HG03066 (cell line): ENCODE measurements at regions not wholly inside any gene's neighbourhood (a gene's known extent, or its start where the extent isn't known, plus 50 kb on each side); places are given as distances from the start of the nearest gene placed in this dataset.
"Not testable (repeated sequence)": the region's sequence is repeated elsewhere in the genome, so short reads cannot be mapped to it uniquely, and the experiment has no call there.

ENCODE experiments used
- ATAC-seq: cut with Tn5 transposase; IDR thresholded peaks from one replicate; pipeline ENCODE4 v1.9.1; 2021; ENCODE audit warnings: low read depth; ENCODE audit not compliant: unreplicated experiment

DNA sequence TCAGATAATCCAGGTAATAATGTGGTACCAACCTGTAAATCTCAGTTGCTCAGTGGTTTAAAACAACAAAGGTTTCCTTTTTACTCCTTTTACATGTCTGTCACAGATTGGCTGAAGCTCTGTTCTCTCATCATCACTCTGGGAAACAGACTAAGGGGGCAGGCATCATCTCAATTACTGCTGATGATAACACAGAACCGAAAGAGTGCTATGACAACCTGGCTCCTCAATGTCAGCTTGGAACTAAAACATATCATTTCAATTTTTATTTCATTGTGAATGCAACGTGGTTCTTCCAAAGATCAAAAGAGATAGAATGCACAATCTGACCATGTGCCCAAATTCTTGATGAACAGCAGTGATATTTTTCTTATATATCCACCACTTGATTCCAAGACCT is 1315.0 kb upstream of the CDH2 start:
- no peak for ATAC-seq

DNA sequence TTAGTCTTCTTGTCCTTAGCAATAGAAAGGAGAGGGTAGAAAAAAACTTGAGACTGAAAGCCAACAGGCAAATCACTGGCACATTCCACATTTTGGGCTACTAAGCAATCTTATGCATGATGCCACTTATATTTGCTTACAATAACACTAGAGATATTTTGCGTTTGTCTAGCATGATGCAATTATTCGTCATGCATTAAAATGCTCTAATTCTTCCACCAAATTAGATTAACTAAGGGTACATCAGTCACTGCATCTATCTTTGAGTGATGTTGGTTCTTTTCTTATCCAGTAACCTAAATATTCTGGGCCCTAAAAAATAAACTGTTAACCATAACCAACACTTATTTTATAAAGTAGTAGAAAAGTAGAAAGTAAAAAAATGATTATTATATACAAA is 1311.7 kb upstream of the CDH2 start:
- ATAC-seq, result no peak

DNA sequence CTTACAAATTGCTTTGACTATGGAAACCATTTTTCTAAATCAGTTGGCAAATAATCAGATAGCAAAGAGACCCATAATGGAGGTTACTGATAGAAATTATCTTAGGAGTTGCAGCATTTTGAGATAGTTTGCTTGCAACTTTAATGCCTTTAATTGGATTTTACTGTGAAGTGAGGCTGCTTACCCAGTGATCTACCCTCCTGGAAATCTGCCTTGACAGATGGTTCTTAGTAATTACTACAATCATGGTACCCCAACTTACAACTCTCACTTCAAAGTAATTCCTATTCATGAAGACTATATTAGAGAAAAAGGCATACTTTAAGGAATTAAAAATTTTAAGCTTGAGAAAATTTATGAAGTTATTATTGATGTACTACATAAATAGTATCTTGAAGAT is 1288.6 kb upstream of the CDH2 start:
- ATAC-seq, result no peak

DNA sequence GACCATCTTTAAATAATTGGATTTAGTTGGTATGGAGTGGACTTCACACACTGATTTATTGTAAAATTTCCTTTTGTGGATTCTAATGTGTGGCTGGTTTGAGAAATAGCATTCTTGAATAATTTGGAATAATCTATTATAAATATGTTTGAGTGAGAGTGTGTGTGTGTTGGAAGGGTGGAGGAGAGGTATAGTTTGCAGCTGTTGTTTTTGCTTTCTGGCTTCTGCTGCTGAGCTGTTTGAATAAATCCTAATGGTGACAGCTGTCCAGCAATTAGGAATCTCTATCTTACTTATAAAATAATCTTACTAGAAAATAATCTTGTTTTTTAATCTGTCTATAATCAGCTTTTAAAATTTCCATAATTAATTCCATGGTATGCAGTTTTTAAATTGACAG is 1283.0 kb upstream of the CDH2 start:
- ATAC-seq, result no peak

DNA sequence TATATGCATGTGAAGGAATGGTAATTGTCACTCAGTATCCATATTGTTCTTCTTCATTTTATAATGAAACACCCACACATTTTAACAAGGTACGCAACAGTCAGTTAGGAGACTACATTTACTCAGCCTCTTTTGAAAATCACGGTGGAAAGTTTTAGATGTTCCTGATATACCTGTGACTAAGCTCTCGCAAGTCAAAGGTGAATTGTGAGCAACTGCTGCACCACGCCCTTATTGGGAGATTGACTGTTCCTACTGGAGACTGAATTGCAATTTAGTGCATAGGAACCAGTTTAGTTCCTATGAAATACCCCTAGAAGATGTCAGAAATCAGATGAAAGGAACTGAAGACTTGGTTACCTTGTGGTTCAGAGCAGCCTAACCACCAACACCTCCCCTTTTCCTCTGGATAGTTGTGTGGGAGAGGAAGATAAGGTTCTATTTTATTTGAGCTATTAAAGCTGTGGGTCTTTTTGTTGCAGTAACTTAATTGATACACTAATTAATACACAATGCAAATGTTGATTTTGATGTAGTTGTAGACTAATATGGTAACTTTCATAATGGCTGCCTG is 1280.5 kb upstream of the CDH2 start:
- no peak for ATAC-seq

DNA sequence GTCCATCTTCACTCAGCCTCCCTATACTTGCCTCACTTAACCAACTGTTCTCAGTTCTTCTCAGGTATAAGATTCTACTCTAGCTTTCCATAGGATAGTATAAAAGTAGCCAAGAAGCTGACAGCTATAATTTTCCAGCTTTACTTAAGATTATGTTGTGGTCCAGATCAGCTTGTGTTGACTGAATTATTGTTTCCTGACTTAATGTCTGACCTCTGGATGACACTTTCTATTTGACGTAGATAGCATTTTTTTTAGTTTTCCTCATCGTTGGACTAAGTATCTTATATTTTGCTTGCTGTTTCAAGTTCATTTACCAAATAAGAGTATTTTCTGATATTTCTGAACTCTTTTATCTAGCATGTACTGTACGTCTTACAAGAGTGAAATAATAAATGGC is 1272.5 kb upstream of the CDH2 start:
- no peak for ATAC-seq

DNA sequence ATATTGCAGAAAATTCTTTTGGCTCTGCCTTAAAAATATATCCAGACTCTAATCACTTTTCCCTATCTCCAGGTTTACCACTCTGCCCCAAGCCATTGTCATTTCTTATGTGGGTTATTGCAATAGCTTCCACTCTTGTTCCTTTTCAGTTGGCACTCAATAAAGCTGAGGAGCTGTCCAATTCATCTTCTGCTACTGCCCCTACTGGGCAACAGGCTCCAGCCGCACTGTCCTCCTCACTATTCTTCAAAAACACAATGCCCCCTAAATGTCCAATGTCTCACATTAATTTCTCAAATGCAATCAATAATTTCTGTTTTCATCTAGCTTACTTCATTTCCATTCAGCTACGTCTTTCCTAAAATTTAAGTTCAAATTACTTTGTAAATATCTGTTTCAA is 1262.5 kb upstream of the CDH2 start:
- no peak for ATAC-seq

DNA sequence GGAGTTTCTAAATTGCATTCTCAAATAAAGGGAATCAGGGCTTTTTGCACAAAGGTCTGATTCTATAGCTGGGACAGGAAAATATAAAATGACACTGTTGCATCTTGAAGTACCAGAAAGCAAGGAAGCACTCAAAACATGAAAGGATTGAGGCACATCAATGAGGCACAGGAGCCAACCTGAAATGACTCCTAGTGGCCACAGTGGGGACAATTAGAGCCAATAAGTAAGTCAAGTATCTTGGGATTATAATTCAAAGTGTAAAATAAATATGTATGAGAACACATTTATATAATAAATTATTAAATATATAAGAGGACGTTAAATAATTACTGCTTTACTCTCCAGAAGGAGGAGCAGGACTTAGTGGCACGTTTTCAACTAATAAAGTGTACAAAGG is 1259.5 kb upstream of the CDH2 start:
- no peak for ATAC-seq

DNA sequence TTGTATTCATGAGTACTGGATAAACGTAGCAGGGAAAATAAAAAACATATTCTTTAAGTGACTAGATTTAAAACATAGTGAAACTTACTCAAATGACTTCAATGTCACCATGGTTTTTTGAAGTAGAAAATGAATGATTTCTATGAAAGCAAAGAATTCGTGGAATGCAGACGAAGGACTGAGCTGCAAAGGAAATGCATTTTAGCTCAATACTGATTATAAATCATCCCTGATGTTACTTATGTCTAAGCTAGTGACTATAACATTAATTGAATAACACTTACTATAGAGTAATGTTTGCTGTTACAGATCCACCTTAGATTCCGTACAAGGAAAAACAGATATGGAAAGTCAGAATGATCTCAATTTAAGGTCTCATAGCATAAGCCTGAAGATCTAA is 1257.7 kb upstream of the CDH2 start:
- no peak for ATAC-seq

DNA sequence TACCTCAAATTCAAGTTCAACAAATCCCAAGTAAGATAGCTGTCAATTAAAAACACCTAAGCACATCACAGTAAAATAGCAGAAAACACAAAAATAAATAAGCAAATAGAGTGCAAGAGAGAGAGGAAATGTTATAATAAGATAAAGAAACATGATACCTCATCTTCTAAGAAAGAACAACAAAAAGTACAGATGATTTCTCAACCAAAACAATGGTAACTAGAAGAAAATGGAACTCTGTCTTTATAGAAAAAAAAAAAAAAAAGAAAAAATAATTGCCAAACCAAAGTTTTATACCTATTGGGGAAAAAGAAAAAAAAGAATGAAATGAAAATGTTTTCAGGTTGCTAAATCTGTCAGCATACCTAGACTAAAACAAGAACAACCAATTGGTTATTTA is 1253.5 kb upstream of the CDH2 start:
- no peak for ATAC-seq

DNA sequence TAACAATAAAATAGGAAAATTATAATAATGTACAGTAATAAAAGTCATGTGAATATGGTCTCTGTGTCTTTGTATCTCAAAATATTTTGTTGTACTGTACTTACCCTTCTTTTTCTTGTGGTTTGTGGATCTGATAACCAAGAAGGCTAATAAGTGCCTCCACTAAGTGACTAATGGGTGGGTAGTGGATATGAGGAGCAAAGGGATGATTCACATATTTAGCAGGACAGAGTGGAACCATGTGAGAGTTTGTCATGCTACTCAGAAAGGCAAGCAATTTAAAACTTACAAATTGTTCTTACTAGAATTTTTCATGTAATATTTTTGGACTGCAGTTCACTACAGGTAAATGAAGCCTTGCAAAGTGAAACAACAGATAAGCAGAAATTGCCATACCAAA is 1241.2 kb upstream of the CDH2 start:
- no peak for ATAC-seq

DNA sequence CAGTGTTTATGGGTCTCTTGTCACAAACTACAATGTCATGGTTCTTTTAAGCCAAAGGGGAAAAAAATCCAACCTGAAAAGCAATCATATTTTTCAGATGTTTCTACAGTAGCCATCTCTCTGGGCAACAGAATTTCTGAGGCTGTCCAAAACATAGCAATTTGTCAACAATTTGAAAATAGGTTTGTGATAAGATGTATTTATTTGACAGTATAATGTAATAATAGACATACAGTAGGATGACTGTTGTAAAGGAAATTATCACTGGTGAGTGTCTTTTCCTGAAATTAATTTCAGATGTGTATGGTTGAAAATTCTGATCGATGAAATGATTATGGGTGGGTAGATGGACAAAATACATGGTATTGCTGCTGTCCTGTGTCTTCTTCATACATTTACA is 1230.1 kb upstream of the CDH2 start:
- no peak for ATAC-seq

DNA sequence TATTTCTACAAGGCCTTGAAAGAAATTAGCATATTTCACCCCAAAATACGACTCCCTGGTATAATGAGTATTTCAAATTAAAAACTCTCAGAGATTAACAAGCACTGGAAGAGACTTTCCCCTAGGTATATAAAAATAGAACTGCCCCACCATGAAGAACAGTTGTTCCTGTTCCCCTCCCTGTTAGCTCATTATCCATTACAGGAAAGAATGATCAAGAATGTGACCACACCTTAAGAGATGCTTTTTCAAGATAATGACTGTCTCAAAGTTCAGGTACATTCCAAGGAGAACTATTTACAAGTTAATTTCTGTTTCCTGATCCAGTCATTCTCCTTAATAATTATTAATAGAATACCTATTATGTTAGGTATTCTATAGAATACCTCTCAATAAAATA is 1220.6 kb upstream of the CDH2 start:
- no peak for ATAC-seq

DNA sequence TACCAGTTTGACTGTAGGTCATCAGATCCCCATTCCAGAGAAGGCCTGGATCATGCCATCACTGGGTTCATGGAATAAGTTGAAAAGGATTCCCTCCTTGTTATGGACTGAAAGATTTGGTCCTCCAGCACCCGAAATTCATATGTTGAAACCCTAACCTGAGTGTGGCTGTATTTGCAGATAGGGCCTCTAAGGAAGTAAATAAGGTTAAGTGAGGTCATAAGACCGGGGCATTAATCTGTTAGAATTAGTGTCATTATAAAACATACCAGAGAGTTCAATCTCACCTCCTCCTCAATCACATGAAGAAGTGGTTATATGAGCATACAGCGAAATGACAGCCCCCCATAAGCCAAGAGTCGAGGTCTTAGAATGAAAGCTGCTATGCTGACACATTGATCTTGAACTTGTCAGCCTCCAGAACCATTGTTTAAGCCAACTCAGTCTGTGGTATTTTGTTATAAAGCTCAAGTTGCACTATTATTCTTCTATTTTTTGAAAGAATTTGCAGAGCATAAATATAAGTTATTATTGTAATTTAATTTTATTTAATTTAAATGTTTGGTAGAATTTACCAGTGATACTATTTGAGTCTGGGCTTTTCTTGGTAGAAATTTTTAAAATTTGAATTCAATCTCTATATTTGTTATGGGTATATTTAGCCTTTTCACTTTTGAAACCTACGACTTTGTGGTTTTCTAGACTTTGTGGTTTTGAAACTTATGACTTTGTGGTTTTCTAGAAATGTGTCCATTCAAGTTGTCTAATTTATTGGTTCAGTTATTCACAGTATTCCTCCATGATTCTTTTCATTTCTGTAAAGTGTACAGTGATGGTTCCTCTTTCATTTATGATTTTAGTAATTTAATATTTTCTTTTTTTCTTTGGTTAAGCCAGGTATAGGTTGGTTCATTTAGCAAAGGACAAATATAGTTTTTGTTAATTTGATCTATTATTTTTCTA is 1206.7 kb upstream of the CDH2 start:
- ATAC-seq, result peak; percentile 84

DNA sequence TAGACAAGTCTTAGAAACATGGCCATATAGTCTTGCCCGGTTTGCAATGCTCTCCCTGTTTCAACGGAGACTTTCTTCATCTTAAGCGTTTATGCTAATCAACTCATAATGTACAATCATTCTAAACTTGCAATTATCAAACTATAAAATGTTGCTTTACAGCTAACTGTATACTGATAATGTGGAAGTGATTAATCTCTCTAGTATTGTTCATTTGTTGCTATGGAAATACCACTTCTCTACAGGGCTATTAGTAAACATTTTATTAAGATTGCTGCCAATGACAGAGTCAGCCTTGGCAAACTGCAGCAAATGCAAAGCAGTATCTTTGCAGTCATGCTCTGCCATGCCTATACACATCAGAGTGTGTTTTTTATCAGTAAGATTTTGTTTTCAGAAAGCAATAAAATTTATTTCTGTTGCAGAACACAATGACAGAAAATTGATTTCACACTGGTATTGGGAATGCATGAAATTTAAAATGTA is 1201.8 kb upstream of the CDH2 start:
- no peak for ATAC-seq

DNA sequence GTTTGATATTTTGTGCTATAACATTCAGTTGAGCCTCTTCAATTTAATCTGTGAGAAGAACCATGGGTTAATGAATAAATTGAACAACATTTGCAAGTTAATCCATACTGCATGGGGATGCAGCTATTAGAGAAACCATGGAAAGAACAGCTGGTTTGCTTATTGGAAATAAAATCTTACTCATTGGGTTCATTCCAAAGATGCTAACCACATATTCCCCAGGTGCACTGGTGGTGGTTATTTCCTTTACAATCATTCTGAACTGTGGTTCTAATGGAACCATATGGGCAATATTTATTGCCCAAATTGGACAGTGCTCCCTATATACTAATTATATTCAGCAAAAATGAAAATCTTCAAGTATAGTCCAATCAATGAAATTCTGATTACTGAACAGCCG is 1200.4 kb upstream of the CDH2 start:
- ATAC-seq, result no peak

DNA sequence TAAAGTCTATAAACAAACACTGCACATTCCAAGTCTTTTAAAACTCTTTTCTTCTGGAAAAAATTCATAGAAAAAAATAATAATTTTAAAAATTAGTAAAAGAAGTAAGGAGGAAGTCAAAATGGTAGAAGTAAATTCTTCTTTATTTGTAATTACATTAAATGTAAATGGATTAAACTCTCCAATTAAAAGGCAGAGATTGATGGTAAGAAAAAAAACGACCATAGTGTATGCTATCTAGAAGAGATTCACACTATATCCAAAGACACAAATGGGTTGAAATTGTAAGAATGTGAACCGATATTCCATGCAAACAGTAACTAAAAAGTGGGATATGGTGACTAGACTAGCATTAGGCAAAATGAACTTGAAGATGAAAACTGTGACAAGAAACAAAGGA is 1196.1 kb upstream of the CDH2 start:
- ATAC-seq, result no peak

DNA sequence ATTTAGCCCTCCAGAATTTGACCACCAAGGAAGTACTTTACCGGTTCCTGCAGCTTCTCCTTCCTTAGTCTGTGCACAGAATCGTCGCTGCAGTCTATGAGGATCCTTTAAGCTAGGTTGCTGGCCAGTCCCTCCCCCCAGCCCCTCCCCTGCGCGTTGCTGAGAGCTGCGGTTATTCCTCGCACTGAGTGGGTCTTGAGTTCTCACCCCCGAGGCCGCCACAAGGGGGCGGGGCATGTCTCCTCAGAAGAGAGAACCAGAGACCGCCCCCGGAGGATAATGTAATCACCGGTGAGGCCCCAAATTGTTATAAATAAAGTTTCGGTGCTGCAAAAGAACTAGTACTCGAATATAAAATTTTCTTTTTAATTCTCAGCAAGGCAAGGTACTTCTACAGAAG is 1184.9 kb upstream of the CDH2 start:
- no peak for ATAC-seq

DNA sequence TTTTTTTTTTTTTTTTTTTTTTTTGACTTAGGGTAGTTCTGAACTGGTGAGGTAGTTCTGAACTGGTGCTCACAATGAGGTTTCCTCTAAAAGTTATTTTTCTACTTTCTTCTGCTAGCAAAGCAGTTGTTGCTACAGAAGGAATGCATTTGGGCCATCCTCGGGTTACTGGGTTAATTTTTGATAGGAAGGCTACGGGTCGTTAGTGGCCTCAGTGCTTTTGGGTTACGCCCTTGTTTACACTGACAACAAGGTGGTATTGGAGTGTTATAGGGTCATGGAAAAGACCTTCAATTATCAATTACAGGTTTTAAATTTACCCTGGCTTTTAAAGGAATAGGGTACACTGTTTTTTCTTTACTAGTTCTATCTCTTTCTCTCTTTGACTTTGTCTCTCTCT is 1183.7 kb upstream of the CDH2 start:
- ATAC-seq, result not testable (repeated sequence)

DNA sequence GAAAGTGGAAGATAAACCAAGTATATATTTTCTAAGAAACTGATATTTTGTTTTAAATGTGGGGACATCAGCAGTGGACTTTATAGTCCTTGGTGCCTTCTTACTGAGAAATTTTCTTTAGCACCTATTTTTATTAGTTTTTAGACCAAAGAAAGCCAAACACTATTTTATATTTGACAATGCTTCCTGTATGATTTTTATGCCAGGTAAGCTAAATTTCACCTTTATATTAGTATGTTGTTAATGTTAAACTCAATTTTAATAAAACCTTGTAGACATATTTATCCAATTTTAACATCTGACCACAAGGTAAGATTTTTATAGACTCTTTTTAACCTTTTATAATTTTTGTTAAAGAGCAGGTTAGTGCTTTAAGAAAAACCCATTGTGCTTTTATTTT is 1182.3 kb upstream of the CDH2 start:
- ATAC-seq, result not testable (repeated sequence)

DNA sequence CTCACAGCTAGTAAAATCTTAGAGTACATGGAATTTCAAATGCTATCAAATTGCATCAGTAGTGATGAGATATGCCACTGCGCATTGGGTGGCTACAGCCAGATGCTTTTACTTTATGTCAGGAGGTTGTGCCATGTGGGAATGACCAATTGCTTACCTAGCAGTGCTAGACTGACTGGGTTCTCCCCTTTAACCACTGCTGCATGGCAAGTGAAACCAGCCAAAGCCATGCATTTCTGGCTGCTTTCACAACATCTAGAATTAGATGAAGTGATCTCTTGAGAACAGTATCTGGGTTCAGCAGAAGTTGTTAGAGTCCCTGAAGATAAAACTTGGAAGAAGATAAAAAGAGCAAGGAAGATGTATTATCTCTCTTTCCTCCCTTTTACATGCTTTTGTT is 1174.2 kb upstream of the CDH2 start:
- no peak for ATAC-seq

DNA sequence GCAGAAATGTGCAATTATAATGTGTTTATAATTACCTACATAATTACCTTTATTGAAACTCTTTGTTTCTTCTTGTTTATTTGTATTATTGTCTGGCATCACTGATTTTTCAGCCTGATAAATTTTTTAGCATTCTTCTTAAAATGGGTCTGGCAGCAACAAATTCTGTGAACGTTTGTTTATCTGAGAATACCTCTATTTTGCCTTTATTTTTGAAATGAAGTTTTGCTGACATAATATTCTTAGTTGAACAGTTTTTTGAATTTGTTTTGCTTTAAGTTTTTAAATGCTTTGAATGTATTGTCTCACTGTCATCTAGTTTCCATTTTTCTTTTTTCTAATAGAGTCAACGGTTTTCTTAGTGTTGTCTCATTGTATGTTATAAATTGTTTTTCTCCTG is 1152.0 kb upstream of the CDH2 start:
- no peak for ATAC-seq
